GM08714 (cell line): ENCODE measurements at regions not wholly inside any gene's neighbourhood (a gene's known extent, or its start where the extent isn't known, plus 50 kb on each side); places are given as distances from the start of the nearest gene placed in this dataset.

Source experiments
- H3K4me3 ChIP-seq: fragments of 200-500 bp; sonication (Bioruptor generic); 2 replicates; pipeline ENCODE4 v1.5.1; 2014; ENCODE audit warnings: mild to moderate bottlenecking, low read length, inconsistent platforms
- ZNF274 ChIP-seq: IDR thresholded peaks from 2 replicates; pipeline ENCODE4 v1.6.1; 2012; ENCODE audit warnings: mild to moderate bottlenecking, low read depth, low read length

DNA sequence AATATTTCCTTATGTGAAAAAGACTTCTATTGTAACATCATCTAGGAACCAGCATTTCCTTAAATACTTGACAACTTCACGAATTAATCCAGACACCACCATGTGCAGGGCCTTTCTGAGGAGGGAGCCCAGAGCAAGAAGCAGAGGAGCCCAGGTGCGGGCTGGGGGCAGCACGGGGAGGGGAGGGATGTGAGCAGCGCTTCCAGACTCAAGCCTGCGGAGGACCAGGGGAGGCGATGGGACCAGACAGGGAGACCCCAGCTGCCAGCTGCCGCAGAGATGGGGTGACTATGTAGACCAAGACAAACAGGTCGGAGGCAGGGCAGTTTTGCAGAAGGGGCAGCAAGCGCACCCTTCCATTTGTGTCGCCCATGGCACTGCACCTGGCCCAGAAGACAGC, 596.1 kb downstream of the IRX1 start:
- H3K4me3 ChIP-seq, result no peak overlapping the region
- no peak for TF ChIP-seq ZNF274

DNA sequence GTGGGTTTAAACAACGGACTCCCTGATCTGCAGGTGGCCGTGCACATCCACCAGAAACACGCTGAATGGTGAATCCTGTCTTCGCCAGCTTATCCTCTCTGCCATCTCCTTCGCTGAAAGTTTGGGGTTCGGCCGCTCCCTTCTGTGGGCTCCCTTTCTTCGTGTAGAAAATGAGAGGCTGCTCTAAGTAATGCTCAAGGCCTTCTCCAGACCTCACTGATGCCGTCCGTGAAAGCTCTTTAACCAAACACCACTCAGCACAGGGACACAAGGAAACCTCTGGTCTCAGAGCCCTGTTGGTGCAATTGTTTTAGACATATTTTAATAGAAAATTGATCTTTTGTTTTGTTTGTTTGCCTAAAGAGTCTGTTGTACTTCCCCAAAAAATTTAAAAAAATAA, 596.5 kb downstream of the IRX1 start:
- TF ChIP-seq ZNF274, result no peak
- H3K4me3 ChIP-seq, result no peak overlapping the region

GRCh38 chr5:4196744-4197143, 601.1 kb downstream of the IRX1 start:
- no peak for TF ChIP-seq ZNF274

GRCh38 chr5:4197151-4197550, 601.5 kb downstream of the IRX1 start:
- TF ChIP-seq ZNF274, result no peak
- no peak overlapping the region for H3K4me3 ChIP-seq

More at GRCh38 chr5:4196744-4197143, 601.1 kb downstream of the IRX1 start:
- no peak overlapping the region for H3K4me3 ChIP-seq

DNA sequence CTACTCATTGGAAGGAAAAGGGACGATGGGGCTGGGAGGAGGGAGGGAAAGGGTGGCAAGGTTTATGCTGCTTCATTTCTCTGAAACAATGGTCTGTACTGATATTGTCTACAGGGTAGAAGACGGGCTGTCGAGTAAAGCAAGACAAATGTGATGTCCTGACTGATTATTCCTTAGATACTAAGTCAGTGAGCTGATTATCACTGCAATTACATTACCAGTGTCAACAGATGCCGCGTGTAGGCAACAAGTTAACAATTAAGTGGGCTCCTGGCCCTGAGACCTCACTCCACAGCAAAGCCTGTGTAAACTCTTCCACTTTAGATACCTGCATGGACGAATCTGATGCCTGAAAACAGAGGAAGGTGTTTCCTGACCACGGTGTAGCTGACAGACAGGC, 602.8 kb downstream of the IRX1 start:
- no peak overlapping the region for H3K4me3 ChIP-seq
- TF ChIP-seq ZNF274, result no peak

DNA sequence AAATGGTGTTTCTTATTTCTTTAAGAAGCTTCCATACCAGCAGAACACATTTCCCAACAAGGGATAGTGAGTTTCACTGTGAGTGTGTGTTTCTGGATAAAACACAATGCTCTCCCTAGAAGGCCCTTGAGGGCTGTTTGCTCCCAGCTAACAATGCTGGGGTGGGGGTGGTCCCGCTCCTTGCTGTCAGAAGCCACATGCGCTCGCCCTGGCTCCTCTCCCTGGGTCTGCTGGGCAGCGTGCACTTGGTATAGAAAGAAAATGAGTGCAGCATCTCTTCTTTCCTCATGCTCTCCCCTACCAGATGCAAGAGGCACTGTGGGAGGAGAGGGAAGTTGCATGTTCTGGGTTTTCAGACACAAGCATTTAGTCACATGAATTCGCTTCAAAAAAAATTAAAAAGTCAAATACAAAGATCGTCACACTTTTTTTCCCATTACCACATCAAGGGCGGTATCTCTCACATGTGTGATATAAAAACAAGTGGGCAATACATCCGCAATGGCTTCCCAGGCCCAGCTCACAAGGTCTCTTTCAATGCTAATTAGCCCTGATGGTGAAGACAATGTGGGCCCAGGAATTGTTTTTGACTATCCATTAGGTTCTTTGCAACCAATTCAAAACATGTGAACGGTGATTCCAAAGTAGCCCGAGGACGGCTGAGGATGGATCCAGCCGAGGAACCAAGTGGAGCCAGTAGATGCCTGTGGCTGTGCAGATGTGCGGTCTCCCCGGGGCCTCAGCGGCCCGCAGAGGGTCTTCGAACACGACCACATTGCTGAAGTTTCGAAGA, 603.6 kb downstream of the IRX1 start:
- TF ChIP-seq ZNF274, result no peak
- H3K4me3 ChIP-seq, result no peak overlapping the region

DNA sequence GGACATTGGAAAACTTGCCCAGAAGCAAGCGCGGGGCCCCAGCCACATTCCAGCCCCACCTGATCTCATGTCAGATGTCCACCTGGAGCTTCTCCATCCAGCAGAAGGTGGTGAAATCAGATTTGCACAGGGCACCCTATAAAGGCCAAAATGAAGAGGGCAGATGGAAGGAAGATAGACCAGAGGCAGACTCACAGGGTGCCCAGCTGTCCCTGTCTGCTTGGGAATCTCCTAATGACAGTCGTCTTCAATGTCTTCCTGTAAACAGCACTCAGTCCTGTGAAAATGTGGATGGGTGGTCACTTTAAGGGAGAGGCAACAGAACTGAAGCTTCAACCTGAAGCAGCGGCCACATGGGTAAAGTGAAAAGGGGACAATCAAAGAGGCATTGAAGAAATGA, 607.5 kb downstream of the IRX1 start:
- no peak overlapping the region for H3K4me3 ChIP-seq
- no peak for TF ChIP-seq ZNF274

- H3K4me3 ChIP-seq, result no peak overlapping the region
- no peak for TF ChIP-seq ZNF274
These were observed 608.9 kb downstream of the IRX1 start for GRCh38 chr5:4204276-4205141.

GRCh38 chr5:4205398-4205797, 609.8 kb downstream of the IRX1 start:
- H3K4me3 ChIP-seq, result no peak overlapping the region
- TF ChIP-seq ZNF274, result no peak

GRCh38 chr5:4206127-4206526, 610.5 kb downstream of the IRX1 start:
- H3K4me3 ChIP-seq, result no peak overlapping the region
- no peak for TF ChIP-seq ZNF274

GRCh38 chr5:4207486-4207885, 611.9 kb downstream of the IRX1 start:
- TF ChIP-seq ZNF274, result no peak
- H3K4me3 ChIP-seq, result no peak overlapping the region

- H3K4me3 ChIP-seq, result no peak overlapping the region
- no peak for TF ChIP-seq ZNF274
These were observed 612.9 kb downstream of the IRX1 start for GRCh38 chr5:4208537-4208936.

GRCh38 chr5:4208996-4209395, 613.4 kb downstream of the IRX1 start:
- TF ChIP-seq ZNF274, result no peak
- H3K4me3 ChIP-seq, result no peak overlapping the region

GRCh38 chr5:4212071-4212739, 616.6 kb downstream of the IRX1 start:
- TF ChIP-seq ZNF274, result no peak

GRCh38 chr5:4212981-4213819, 617.6 kb downstream of the IRX1 start:
- no peak for TF ChIP-seq ZNF274
- no peak overlapping the region for H3K4me3 ChIP-seq

More at GRCh38 chr5:4212071-4212739, 616.6 kb downstream of the IRX1 start:
- no peak overlapping the region for H3K4me3 ChIP-seq
